A204.1 (cell line): ENCODE measurements at regions not wholly inside any gene's neighbourhood (a gene's known extent, or its start where the extent isn't known, plus 50 kb on each side); places are given as distances from the start of the nearest gene placed in this dataset.
"Not testable (repeated sequence)": the region's sequence is repeated elsewhere in the genome, so short reads cannot be mapped to it uniquely, and the experiment has no call there.

Source experiments
- FAIRE-seq: peaks from 2 replicates; lab custom pipeline; 2012; peaks lifted over from hg19 to GRCh38; lab: Jason Lieb, UNC

GRCh38 chr18:51461956-51462355 is 264.5 kb upstream of the MEX3C start:
- no peak for FAIRE-seq

DNA sequence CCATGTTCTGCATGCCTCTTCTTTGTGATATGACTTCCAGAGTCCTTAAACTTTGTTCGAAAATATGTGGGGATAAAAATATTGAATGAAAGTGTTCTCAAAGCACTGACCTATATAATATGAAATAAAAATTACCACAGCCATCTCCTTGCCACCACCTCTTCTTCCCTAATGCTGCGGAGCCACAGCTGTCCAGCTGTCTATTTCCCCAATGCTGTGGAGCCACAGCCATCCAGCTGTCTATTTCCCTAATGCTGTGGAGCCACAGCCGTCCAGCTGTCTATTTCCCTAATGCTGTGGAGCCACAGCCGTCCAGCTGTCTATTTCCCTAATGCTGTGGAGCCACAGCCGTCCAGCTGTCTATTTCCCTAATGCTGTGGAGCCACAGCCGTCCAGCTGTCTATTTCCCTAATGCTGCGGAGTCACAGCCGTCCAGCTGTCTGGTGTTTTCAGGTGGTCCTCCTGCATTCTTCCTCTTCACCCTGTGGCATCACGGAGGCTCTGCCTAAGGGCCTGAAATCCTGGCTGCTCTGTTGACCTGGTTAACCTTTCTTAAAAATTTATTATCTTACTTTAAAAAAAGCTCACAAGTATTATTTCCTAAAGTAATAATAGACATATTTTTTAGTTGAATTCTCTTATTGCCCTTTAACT is 266.1 kb upstream of the MEX3C start:
- no peak for FAIRE-seq

DNA sequence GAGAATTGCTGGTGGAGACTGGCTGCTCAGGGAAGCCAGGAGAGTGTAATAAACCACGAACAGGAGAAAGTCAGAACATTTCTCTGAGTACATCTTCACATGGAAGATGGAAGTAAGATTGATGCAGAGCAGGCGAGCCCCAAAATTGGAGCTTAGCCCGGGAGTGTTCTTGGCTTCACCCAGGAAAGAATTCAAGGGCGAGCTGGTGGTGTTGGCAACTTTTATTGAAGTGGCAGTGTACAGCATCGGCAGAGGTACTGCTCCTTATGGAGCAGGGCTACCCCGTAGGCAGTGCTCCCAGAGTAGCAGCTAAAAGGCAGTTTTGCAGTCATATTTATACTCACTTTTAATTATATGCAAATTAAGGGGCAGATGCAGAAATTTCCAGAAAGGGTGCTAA is 281.4 kb upstream of the MEX3C start:
- FAIRE-seq, result no peak

- FAIRE-seq, result no peak
These were observed 282.3 kb upstream of the MEX3C start for GRCh38 chr18:51479736-51480135.

DNA sequence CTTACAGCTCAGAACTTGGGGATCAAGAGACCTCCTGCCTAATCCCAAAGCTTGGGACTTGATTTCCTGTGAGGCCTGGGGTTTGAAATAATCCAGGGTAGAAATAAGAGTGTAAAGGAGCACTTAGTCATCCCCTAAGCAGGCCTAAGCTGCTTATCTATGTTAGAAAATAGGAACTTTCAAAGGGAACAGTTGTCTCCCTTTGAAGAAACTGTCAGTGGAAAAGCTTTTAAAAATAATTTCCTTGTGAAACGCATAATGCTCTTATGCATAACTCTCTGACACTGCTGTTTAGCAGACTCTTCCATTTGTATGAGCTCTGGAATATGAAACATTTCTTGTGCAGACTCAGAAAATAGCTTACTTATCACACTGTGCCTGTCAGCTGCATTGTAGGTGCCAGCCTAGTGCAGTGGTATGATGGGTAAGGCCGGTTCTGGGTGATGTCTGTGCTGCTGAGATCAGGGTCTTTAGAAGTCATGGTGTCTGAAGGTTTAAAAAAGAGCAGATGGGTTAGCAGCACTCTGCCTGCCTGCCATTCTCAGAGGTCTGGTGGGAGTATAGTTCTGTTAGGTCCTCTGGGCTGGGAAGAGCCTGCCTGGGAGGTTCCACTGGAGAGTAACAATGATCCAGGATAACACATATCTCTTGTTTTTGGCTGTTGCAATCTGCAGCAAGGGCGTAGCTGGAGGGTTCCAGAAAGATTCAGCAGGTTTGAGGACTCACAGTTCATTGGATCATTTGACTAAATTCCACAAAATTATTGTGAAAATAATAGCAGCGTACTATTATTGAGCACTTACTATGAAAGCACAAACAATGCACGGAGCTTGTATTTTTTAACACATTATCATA is 283.2 kb upstream of the MEX3C start:
- no peak for FAIRE-seq

- no peak for FAIRE-seq
These were observed 289.4 kb upstream of the MEX3C start for GRCh38 chr18:51486735-51487366.

GRCh38 chr18:51490417-51490816 is 292.9 kb upstream of the MEX3C start:
- FAIRE-seq, result no peak

DNA sequence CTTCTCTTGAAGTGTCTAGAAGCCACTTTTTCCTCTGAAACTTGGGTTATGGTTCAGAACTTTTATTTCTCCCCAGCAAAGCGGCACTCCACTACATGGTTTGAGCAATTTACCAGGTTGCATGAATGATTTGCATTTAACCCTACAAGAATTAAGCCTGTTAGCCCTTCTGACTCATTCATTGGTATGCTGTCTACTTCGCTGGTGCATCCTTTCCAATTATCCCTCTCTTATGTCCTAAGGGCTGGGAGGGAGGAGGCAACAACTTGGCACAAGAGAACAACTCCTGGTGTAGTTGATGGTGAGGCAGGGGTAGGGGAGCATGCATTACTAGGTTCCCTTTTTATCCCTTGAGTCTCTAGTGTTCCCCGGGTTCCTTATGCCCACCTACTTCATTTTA is 293.4 kb upstream of the MEX3C start:
- FAIRE-seq, result no peak

- FAIRE-seq, result no peak
These were observed 294.3 kb upstream of the MEX3C start for GRCh38 chr18:51491678-51492372.

- FAIRE-seq, result no peak
These were observed 300.8 kb upstream of the MEX3C start for GRCh38 chr18:51498085-51498855.

DNA sequence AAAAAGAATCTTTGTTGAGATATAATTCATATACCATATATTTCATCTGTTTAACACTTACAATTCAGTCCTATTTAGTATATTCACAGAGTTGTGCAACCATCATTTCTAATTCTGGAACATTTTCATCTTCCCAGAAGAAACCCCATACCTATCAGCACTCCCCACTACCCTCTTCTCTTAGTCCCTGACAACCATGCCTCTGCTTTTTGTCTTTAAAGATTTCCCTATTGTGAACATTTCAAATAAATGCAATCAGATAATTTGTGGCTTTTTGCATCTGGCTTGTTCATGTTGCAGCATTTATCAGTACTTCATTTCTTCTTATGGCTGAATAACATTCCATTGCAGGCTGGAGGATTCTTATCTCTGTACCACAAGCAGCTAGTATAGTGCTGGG is 305.9 kb upstream of the MEX3C start:
- no peak for FAIRE-seq

DNA sequence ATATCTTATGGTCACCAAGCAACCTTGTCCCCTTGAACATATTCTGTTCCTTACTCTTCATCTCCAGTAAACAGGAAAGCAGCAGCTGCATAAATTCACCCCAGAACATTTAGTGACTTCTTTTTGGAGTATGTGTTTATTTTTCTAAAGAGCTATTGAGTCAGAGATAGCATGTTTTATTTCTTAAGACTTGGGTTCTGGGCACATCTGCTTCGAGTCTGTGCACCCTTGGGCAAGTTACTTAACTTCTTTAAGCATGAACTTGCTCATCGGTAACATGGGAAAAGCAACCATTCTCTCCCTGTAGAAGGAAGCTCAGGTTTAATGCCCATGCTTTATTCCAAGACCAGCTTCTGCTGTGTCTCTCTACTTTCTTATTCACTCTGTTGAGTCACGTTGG is 309.3 kb upstream of the MEX3C start:
- no peak for FAIRE-seq

GRCh38 chr18:51508410-51508809 is 310.9 kb upstream of the MEX3C start:
- not testable (repeated sequence) for FAIRE-seq

GRCh38 chr18:51510020-51510419 is 312.5 kb upstream of the MEX3C start:
- no peak for FAIRE-seq

GRCh38 chr18:51513517-51513916 is 316.0 kb upstream of the MEX3C start:
- FAIRE-seq, result no peak

DNA sequence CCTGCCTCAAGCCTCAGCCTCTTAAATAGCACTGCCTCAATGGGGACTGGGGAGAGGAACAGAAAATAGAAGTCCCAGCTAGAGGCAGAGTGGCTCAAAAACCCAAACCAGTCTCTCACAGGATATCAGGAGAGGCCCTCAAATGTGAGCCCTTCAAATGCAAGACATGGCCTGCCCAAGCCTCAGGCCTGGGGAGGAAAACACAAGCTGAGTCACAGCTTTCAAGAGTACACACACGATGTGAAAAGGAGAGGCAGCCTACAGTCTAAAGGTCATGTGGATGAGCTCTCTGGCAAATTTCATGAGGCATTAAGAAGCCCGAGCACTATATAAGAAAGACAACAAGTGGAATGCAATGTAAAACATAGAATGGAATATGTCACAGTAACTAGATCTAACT is 316.6 kb upstream of the MEX3C start:
- no peak for FAIRE-seq

DNA sequence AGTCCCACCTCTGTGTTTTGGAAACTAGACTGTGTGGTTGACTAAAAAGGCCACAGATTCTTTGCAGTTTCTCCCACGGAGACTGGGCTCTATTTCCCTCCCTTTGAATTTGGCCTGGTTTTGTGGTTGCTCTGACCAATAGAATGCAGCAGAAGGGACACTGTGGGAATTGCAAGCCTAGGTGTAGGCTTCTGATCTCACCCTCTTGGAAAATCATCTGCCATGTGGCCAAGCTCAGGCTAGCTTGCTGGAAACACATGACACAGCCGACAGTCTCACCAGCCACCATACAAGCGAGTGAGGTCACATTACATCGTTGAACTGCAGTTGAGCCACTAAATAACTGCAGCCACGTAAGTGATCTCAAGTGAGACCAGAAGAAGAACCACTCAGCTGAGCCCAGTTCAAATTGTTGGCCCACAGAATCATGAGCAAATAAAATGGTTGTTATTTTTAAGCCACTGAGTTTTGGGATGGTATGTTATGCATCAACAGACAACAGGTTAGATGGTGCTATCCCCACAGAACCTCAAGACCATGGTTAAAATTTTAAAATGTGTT is 319.1 kb upstream of the MEX3C start:
- FAIRE-seq, result no peak

DNA sequence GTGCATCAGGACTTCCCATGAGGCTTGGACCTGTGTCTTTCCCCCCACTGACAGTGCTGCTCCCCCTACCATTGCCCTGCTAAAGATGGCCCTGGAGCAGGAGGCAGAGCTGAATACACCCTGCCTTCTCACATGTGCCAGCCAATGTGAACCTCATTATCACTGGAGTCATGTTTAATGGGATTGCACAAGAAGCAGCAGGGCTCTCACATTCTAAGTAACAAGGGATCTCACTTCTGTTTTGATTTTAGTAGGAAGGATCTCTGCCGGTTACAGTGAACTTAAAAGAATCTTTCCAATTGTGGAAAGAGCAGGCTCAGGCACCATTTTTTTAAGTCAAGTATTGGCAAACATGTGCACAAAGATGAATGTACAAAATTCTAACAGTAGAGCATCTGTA is 322.1 kb upstream of the MEX3C start:
- no peak for FAIRE-seq

DNA sequence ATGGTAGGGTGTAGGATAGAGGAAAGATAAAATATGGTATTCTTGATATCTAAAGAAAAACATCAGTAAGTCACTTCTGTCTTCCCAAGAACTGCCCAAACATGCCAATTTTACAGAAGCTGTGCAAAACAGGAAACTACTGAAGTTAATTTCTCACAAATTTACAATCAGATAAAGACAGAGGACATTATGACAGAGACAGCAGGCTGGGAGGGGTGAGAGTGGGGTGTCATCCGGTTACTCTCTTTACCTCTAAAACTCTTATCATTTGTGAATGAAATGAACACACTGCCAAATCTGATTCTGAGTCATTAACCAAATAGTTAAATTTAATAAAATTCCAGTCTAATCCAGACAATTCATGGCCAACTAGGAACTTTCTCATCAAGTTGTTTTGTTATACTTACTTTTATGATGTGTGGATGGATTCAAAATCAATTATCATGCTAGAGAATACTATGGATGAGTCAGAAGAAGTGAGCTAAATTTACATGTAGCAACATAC is 323.2 kb upstream of the MEX3C start:
- no peak for FAIRE-seq

GRCh38 chr18:51522338-51522737 is 324.9 kb upstream of the MEX3C start:
- FAIRE-seq, result no peak

GRCh38 chr18:51522821-51523220 is 325.3 kb upstream of the MEX3C start:
- no peak for FAIRE-seq

GRCh38 chr18:51523671-51524070 is 326.2 kb upstream of the MEX3C start:
- no peak for FAIRE-seq
